IMR-90 (cell line): ENCODE measurements at regions not wholly inside any gene's neighbourhood (a gene's known extent, or its start where the extent isn't known, plus 50 kb on each side); places are given as distances from the start of the nearest gene placed in this dataset.

Source experiments
- ATAC-seq: fragments of 200-7000 bp; cut with Tn5 transposase; 2 replicates; pipeline ENCODE4 v1.9.1; 2020; ENCODE audit warnings: low read depth, mild to moderate bottlenecking, moderate library complexity
- BruUV-seq: library from RNA; stranded (reverse); fragments of 400-500 nt; replicated peaks from 2 replicates; lab custom pipeline; 2021; lab: Mats Ljungman, UMichigan
- CTCF ChIA-PET: fragments of 300-600 bp; formaldehyde crosslinking; extraction: SDS; loops from one replicate; lab custom pipeline; 2021; ENCODE audit warnings: antibody characterized with exemption; lab: Yijun Ruan, JAX
- POLR2A ChIA-PET: fragments of 300-600 bp; sonication (Branson Sonifier 250); formaldehyde crosslinking; loops from one replicate; lab custom pipeline; 2022; ENCODE audit warnings: antibody characterized with exemption; ENCODE audit not compliant: unreplicated experiment; lab: Charles Lee
- DNase-seq: peaks from one replicate; pipeline ENCODE4 v3.0.0; 2013
- H2AFZ ChIP-seq: replicated peaks from 2 replicates; pipeline ENCODE3; 2013; ENCODE audit warnings: low read length, mild to moderate bottlenecking; ENCODE audit not compliant: poor library complexity
- H2AK5ac ChIP-seq: 2 replicates; pipeline ENCODE4 v1.6.1; 2013; ENCODE audit warnings: low read depth, low read length, inconsistent platforms
- H2AK9ac ChIP-seq: replicated peaks from 2 replicates; pipeline ENCODE3; 2013; ENCODE audit warnings: mild to moderate bottlenecking, low read depth, low read length, moderate library complexity; ENCODE audit not compliant: poor library complexity
- H2BK120ac ChIP-seq: 2 replicates; pipeline ENCODE4 v1.6.1; 2013; ENCODE audit warnings: low read depth, low read length, inconsistent platforms
- H2BK15ac ChIP-seq: 3 replicates; pipeline ENCODE4 v1.6.1; 2013; ENCODE audit warnings: low read depth, low read length, inconsistent platforms
- H2BK20ac ChIP-seq: 2 replicates; pipeline ENCODE4 v1.6.1; 2013; ENCODE audit warnings: low read depth, mild to moderate bottlenecking, inconsistent platforms, low read length, moderate library complexity
- H2BK5ac ChIP-seq: 2 replicates; pipeline ENCODE4 v1.6.1; 2013; ENCODE audit warnings: mild to moderate bottlenecking, low read depth, low read length, inconsistent platforms; ENCODE audit not compliant: poor library complexity, severe bottlenecking
- H3K14ac ChIP-seq: replicated peaks from 2 replicates; pipeline ENCODE4 v1.6.1; 2013; ENCODE audit warnings: low read depth, low read length, inconsistent platforms
- H3K18ac ChIP-seq: 2 replicates; pipeline ENCODE4 v1.6.1; 2013; ENCODE audit warnings: low read depth, low read length, control low read depth
- H3K23ac ChIP-seq: 2 replicates; pipeline ENCODE4 v1.6.1; 2013; ENCODE audit warnings: low read depth, low read length, inconsistent platforms
- H3K27ac ChIP-seq: 2 replicates; pipeline ENCODE4 v1.5.1; 2013; ENCODE audit warnings: mild to moderate bottlenecking, control low read depth, low read length; ENCODE audit not compliant: insufficient read depth
- H3K27me3 ChIP-seq: 2 replicates; pipeline ENCODE4 v1.6.1; 2013; ENCODE audit warnings: low read length; ENCODE audit not compliant: control insufficient read depth, insufficient read depth
- H3K36me3 ChIP-seq: 2 replicates; pipeline ENCODE4 v1.6.1; 2013; ENCODE audit warnings: low read length, mixed read lengths; ENCODE audit not compliant: control insufficient read depth, insufficient read depth
- H3K4ac ChIP-seq: 2 replicates; pipeline ENCODE4 v1.6.1; 2013; ENCODE audit warnings: low read depth, low read length, inconsistent platforms
- H3K4me1 ChIP-seq: 2 replicates; pipeline ENCODE4 v1.6.1; 2013; ENCODE audit warnings: low read length, mixed read lengths; ENCODE audit not compliant: control insufficient read depth, insufficient read depth
- H3K4me2 ChIP-seq: 2 replicates; pipeline ENCODE4 v1.6.1; 2013; ENCODE audit warnings: low read depth, mild to moderate bottlenecking, control low read depth, low read length, moderate library complexity
- H3K4me3 ChIP-seq: 2 replicates; pipeline ENCODE4 v1.5.1; 2013; ENCODE audit warnings: low read depth, mild to moderate bottlenecking, control low read depth, low read length, moderate library complexity; ENCODE audit not compliant: insufficient read depth
- H3K56ac ChIP-seq: 2 replicates; pipeline ENCODE4 v1.6.1; 2013; ENCODE audit warnings: low read length, inconsistent platforms; ENCODE audit not compliant: insufficient read depth; ENCODE audit errors: extremely low read depth
- H3K79me1 ChIP-seq, 2 experiments: 2 replicates each; pipeline ENCODE4 v1.6.1; 2013; ENCODE audit warnings: low read length in 2 of 2, inconsistent platforms in 1 of 2, low read depth in 1 of 2
- H3K9ac ChIP-seq: 2 replicates; pipeline ENCODE4 v1.6.1; 2013; ENCODE audit warnings: low read depth, low read length, control low read depth
- H3K9me1 ChIP-seq: 2 replicates; pipeline ENCODE4 v1.6.1; 2013; ENCODE audit warnings: low read length, inconsistent platforms; ENCODE audit not compliant: insufficient read depth
- H3K9me3 ChIP-seq: 2 replicates; pipeline ENCODE4 v1.6.1; 2013; ENCODE audit warnings: low read length; ENCODE audit not compliant: control insufficient read depth, insufficient read depth
- H4K20me1 ChIP-seq: 2 replicates; pipeline ENCODE4 v1.6.1; 2013; ENCODE audit warnings: low read length, inconsistent platforms; ENCODE audit not compliant: insufficient read depth
- H4K5ac ChIP-seq: 2 replicates; pipeline ENCODE4 v1.6.1; 2013; ENCODE audit warnings: mild to moderate bottlenecking, low read depth, low read length, control low read depth
- H4K8ac ChIP-seq, 2 experiments: 2 replicates each; pipeline ENCODE4 v1.6.1; 2013; ENCODE audit warnings: low read depth in 2 of 2, low read length in 2 of 2, control low read depth in 1 of 2, inconsistent platforms in 1 of 2
- H4K91ac ChIP-seq: 2 replicates; pipeline ENCODE4 v1.6.1; 2013; ENCODE audit warnings: low read depth, low read length, inconsistent platforms; ENCODE audit not compliant: insufficient read depth
- BHLHE40 ChIP-seq: fragments of 150-350 bp; IDR thresholded peaks from 2 replicates; pipeline ENCODE4 v1.6.1; 2016; ENCODE audit warnings: mild to moderate bottlenecking, low read depth, low read length
- CEBPB ChIP-seq: IDR thresholded peaks from 2 replicates; pipeline ENCODE4 v1.6.1; 2012; ENCODE audit warnings: low read depth, low read length, improper control_type of control experiment
- CHD1 ChIP-seq: IDR thresholded peaks from 2 replicates; pipeline ENCODE4 v1.6.1; 2012; ENCODE audit warnings: low read depth, low read length, improper control_type of control experiment
- MAFK ChIP-seq: IDR thresholded peaks from 2 replicates; pipeline ENCODE4 v1.6.1; 2012; ENCODE audit warnings: low read depth, low read length, improper control_type of control experiment
- MXI1 ChIP-seq: IDR thresholded peaks from 2 replicates; pipeline ENCODE4 v1.6.1; 2012; ENCODE audit warnings: low read depth, mild to moderate bottlenecking, low read length, moderate library complexity, borderline replicate concordance
- NFE2L2 ChIP-seq: fragments of 150-350 bp; IDR thresholded peaks from 2 replicates; pipeline ENCODE4 v1.6.1; 2016; ENCODE audit warnings: low read depth, mild to moderate bottlenecking, low read length
- POLR2A ChIP-seq: IDR thresholded peaks from 2 replicates; pipeline ENCODE4 v1.6.1; 2012; ENCODE audit warnings: mild to moderate bottlenecking, low read depth, low read length
- RAD21 ChIP-seq: IDR thresholded peaks from 2 replicates; pipeline ENCODE4 v1.6.1; 2012; ENCODE audit warnings: low read length, improper control_type of control experiment
- RFX5 ChIP-seq: IDR thresholded peaks from 2 replicates; pipeline ENCODE4 v1.8.0; 2012; ENCODE audit warnings: low read depth, mild to moderate bottlenecking, low read length, moderate library complexity
- SMC3 ChIP-seq: fragments of 150-350 bp; IDR thresholded peaks from 2 replicates; pipeline ENCODE4 v1.6.1; 2016; ENCODE audit warnings: low read depth, mild to moderate bottlenecking, antibody characterized with exemption, low read length, moderate library complexity
- USF2 ChIP-seq: fragments of 150-350 bp; IDR thresholded peaks from 2 replicates; pipeline ENCODE4 v1.6.1; 2017; ENCODE audit warnings: mild to moderate bottlenecking, antibody characterized with exemption, low read length, low read depth
- WGBS, 2 experiments: methylation state at CpG; one replicate each; pipeline versions ENCODE4 v1.1.5 to v1.1.7; 2013; ENCODE audit warnings: missing lambda C conversion rate in 2 of 2; ENCODE audit not compliant: insufficient read length in 1 of 2; ENCODE audit errors: extremely low coverage in 2 of 2; 5-methylcytosine and 5-hydroxymethylcytosine counted together
- dilution Hi-C: fragments of 300-500 bp; cut with HindIII; formaldehyde crosslinking; loops from one replicate; pipeline ENCODE4 v1.14.3; 2018; ENCODE audit warnings: low sequenced_read_pairs; ENCODE audit not compliant: unreplicated experiment
- in situ Hi-C: fragments of 300-500 bp; cut with MboI; formaldehyde crosslinking; loops from 3 replicates; pipeline ENCODE4 v1.14.3; 2019; ENCODE audit warnings: low sequenced_read_pairs, inconsistent platforms, mixed read lengths
- intact Hi-C: fragments of 100-400 bp; cut with micrococcal nuclease; formaldehyde crosslinking; loops from 2 replicates; pipeline ENCODE4 v1.10.0; 2022
- TF ChIP-seq, protein P1 (sequence below): fragments of 150-350 bp; IDR thresholded peaks from 2 replicates; pipeline ENCODE4 v1.6.1; 2016; ENCODE audit warnings: low read depth, mild to moderate bottlenecking, low read length, moderate library complexity, borderline replicate concordance
- TF ChIP-seq, protein P2 (sequence below): conservative IDR thresholded peaks from 2 replicates; pipeline ENCODE4 v1.5.1; 2012; ENCODE audit warnings: mild to moderate bottlenecking, low read depth, low read length, improper control_type of control experiment

DNA sequence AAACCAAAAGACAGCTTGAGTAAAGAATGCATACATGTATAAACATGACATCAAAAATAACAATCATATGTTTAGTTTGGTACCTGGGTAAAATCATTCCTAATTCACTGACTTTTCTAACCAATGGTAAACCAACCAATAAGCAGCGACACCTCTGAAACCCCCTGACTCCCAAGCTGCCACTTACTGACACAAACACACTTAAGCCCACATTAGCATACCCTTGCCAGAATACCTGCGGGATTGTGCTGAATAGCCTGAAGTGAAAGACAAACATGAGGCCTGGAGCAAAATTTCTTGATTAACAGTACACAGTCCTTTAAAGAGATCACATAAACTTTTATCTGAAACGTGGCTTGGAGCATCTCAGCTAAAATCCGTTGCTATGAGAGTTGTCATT, 902.9 kb downstream of the TMEM182 start:
- Histone ChIP-seq H3K79me1 (no peaks in the 10 kb centered on the region), H2AK9ac (no peak overlapping the region), H3K36me3 (no peaks in the 10 kb centered on the region), H3K4me3 (no peak overlapping the region), H2AK5ac (no peak overlapping the region), H3K56ac (no peak overlapping the region), H3K9me1 (no peaks in the 10 kb centered on the region), H3K9me3 (peaks cover 5% of the 10 kb centered on the region), H3K27ac (no peak overlapping the region), H2AFZ (no peak overlapping the region), H3K4me1 (no peaks in the 10 kb centered on the region), H3K18ac (no peak overlapping the region), H2BK5ac (no peak overlapping the region), H3K9ac (no peak overlapping the region), H2BK15ac (no peak overlapping the region), H3K4me2 (no peak overlapping the region), H3K27me3 (no peaks in the 10 kb centered on the region), H4K20me1 (no peaks in the 10 kb centered on the region), H3K23ac (no peak overlapping the region), H4K8ac (no peak overlapping the region), H2BK20ac (no peak overlapping the region), H3K14ac (no peak overlapping the region), H4K91ac (no peak overlapping the region), H2BK120ac (no peak overlapping the region), H3K4ac (no peak overlapping the region), H4K5ac (no peak overlapping the region)
- TF ChIP-seq, protein P1, sequence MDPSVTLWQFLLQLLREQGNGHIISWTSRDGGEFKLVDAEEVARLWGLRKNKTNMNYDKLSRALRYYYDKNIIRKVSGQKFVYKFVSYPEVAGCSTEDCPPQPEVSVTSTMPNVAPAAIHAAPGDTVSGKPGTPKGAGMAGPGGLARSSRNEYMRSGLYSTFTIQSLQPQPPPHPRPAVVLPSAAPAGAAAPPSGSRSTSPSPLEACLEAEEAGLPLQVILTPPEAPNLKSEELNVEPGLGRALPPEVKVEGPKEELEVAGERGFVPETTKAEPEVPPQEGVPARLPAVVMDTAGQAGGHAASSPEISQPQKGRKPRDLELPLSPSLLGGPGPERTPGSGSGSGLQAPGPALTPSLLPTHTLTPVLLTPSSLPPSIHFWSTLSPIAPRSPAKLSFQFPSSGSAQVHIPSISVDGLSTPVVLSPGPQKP: no peak
- no peak for TF ChIP-seq CHD1
- no peak for TF ChIP-seq NFE2L2
- no peak for TF ChIP-seq MAFK
- TF ChIP-seq RFX5: no peak
- TF ChIP-seq MXI1: no peak
- TF ChIP-seq RAD21: no peak
- TF ChIP-seq SMC3: no peak
- TF ChIP-seq POLR2A: no peak
- TF ChIP-seq CEBPB: no peak
- TF ChIP-seq, protein P2, sequence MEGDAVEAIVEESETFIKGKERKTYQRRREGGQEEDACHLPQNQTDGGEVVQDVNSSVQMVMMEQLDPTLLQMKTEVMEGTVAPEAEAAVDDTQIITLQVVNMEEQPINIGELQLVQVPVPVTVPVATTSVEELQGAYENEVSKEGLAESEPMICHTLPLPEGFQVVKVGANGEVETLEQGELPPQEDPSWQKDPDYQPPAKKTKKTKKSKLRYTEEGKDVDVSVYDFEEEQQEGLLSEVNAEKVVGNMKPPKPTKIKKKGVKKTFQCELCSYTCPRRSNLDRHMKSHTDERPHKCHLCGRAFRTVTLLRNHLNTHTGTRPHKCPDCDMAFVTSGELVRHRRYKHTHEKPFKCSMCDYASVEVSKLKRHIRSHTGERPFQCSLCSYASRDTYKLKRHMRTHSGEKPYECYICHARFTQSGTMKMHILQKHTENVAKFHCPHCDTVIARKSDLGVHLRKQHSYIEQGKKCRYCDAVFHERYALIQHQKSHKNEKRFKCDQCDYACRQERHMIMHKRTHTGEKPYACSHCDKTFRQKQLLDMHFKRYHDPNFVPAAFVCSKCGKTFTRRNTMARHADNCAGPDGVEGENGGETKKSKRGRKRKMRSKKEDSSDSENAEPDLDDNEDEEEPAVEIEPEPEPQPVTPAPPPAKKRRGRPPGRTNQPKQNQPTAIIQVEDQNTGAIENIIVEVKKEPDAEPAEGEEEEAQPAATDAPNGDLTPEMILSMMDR: no peak
- TF ChIP-seq BHLHE40: no peak
- TF ChIP-seq USF2: no peak
- in situ Hi-C loops: no loop called here
- dilution Hi-C loops: no loop called here
- WGBS, 2 experiments: no CpG with 5 or more reads among the region's 4 CpGs
- ChIA-PET POLR2A (no interaction called here), CTCF (no interaction called here)
- DNase-seq (no peak), ATAC-seq (no peak)
- no TSS peak for BruUV-seq
- intact Hi-C loops: no loop called here
